ENCODE measurements at regions not wholly inside any gene's neighbourhood (a gene's known extent, or its start where the extent isn't known, plus 50 kb on each side); places are given as distances from the start of the nearest gene placed in this dataset.
"Not testable (repeated sequence)": the region's sequence is repeated elsewhere in the genome, so short reads cannot be mapped to it uniquely, and the experiment has no call there.

- DNase-seq, result no peak
Observed at GRCh38 chrX:65610481-65610880, 57.0 kb upstream of the MSN start.

DNA sequence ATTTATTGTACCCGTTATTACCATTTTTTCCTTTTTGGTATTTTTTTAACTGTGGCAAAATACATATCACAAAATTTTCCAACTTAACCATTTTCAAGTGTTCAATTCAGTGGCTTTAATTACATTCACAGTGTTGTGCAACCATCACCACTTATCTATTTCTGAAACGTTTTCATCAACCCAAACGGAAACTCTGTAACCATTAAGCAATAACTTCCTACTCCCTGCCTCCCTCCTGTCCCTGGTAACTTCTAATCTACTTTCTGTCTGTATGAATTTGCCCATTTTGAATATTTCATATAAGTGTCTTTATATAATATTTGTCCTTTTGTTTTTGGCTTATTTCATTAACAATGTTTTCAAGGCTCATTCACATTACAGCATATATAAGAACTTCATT, 57.4 kb upstream of the MSN start:
- no peak for DNase-seq

DNA sequence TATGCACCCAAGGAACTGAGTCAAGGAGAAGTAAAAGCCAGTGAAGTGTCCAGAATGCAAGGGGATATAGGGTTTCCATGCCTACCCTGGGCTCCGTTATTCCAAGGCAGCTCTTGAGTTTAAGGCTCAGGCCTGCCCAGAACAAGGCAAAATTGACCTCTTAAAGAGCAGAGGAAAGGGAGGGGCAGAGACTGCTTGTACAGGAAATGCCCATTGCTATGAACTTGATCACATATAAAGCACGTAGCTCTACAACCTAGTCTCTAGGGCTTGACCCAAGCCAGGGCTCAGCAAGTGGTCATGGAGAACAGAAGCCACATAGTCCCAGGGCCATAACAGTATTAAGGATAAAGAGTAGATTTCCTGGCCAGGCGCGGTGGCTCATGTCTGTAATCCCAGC, 58.2 kb upstream of the MSN start:
- no peak for DNase-seq

GRCh38 chrX:65608026-65608425, 59.4 kb upstream of the MSN start:
- DNase-seq, result no peak

- no peak for DNase-seq
Observed at GRCh38 chrX:65607070-65607742, 60.2 kb upstream of the MSN start.

- no peak for DNase-seq
Observed at GRCh38 chrX:65602221-65602560, 65.3 kb upstream of the MSN start.

- peak; percentile 32 for DNase-seq
Observed at GRCh38 chrX:65601530-65602220, 65.8 kb upstream of the MSN start.

DNA sequence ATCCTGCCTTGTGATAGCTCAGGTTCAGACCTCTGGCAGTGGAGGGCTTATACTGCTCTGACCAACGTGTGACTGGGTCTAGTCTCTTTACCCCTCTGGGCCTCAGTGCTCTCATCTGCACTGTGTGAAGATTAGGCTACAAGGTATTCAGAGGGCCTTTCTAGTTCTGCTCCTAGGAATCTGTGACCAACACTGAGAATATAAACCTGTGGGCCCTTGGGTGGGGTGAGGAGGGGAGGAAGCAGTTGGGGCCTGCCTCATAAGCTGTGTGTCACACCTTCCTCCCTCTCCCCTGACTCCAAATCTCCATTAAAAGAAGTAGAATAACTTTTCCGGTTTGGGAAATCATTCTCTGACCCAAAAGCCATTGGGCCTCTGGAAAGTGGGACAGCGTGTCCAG, 66.3 kb upstream of the MSN start:
- no peak for DNase-seq

DNA sequence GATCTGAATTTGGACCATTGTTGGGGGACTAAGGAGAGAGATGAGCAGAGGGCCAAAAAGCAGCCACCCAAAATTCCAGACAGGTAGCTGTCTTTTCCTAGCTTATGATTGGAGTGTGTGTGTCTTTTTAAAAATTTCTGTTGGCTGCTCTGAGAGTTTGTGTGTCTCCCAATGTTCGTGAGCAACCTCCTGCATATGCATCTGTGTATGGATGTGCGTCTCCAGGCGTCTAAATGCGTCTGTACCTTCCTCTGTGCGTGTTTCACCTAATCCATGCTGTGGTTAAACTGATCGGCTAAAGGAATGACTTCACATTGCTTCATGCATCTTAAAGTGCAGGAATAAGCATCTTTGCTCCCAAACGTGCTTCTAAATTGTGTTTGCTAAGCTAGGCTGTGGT, 65.5 kb upstream of the LAS1L start:
- no peak for DNase-seq

GRCh38 chrX:65598559-65599147, 64.1 kb upstream of the LAS1L start:
- DNase-seq, result no peak

- DNase-seq, result peak; percentile 52
Observed at GRCh38 chrX:65596270-65597034, 61.9 kb upstream of the LAS1L start.

- DNase-seq, result peak; percentile 95
Observed at GRCh38 chrX:65595460-65595876, 60.9 kb upstream of the LAS1L start.

DNA sequence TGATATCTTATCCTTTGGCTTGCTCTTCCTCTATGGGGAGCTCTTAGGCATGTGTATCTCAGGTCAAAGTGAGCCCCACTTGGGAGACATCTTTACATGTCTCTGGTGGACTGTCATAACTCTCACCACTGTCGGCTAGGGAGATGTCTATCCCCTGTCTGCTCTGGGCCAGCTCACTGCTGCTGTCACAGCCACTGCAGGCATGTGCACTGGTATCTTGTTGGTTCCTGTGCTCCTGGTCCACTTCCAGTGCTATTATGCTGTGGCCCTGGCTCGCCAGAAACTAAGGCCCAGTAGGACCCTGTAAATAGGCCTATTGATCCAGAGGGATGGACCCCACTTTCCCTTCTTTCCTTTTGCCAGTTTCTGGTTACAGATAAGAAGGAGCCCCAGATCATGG, 56.6 kb upstream of the LAS1L start:
- DNase-seq, result no peak

GRCh38 chrX:65589304-65589703, 54.7 kb upstream of the LAS1L start:
- DNase-seq, result no peak

DNA sequence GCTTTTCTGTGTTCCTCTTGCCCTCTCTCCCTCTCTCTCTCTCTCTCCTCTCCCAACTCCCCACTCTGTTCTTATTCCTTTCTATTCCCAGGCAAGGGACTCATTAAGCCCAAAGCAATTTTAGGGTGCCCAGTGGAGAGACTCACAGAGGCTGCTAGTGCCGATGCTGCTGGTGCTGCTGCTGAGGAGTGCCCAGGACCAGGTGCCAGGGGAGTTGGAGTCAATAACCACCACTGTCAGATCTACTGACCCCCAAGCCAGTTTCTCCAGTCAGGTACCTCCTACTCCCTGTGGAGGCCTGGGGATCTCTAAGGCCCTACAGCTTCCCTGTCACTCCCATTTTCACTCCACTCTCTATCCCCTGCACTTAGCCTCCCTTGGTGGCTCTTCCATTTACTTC, 54.2 kb upstream of the LAS1L start:
- no peak for DNase-seq

- no peak for DNase-seq
Observed at GRCh38 chrX:65587616-65588526, 53.3 kb upstream of the LAS1L start.

DNA sequence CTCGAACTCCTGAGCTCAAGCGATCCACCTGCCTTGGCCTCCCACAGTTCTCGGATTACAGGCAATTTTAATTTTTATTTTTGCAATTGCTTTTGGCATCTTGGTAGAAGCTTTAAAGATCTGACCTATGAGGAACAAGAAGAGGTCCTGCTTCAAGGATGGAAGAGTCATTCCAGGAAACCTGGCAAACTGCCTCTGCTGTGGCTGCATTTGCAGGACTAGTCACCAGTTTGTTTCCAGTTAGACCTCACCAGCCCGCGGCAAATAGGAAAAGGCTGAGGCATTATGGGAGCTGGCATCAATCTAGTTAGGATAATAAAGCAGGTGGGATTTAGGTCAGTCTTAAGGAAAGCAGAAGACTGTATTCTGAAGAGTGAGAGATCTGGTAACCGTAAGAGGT, 51.9 kb upstream of the LAS1L start:
- no peak for DNase-seq

DNA sequence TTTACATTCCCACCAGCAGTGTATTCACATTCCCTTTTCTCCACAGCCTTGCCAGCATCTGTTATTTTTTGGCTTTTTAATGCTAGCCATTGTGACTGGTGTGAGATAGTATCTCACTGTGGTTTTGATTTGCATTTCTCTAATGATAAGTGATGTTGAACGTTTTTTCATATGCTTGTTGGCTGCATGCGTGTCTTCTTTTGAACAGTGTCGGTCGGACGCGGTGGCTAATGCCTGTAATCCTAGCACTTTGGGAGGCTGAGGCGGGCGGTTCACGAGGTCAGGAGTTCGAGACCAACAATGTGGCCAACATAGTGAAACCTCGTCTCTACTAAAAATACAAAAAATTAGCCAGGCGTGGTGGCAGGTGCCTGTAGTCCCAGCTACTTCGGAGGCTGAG, 50.6 kb upstream of the LAS1L start:
- not testable (repeated sequence) for DNase-seq

Data from activated gamma-delta T cell treated with Interleukin-2 at 50 U/mL for 16 hours (primary cell).